ENCODE measurements at regions not wholly inside any gene's neighbourhood (a gene's known extent, or its start where the extent isn't known, plus 50 kb on each side); places are given as distances from the start of the nearest gene placed in this dataset.

DNA sequence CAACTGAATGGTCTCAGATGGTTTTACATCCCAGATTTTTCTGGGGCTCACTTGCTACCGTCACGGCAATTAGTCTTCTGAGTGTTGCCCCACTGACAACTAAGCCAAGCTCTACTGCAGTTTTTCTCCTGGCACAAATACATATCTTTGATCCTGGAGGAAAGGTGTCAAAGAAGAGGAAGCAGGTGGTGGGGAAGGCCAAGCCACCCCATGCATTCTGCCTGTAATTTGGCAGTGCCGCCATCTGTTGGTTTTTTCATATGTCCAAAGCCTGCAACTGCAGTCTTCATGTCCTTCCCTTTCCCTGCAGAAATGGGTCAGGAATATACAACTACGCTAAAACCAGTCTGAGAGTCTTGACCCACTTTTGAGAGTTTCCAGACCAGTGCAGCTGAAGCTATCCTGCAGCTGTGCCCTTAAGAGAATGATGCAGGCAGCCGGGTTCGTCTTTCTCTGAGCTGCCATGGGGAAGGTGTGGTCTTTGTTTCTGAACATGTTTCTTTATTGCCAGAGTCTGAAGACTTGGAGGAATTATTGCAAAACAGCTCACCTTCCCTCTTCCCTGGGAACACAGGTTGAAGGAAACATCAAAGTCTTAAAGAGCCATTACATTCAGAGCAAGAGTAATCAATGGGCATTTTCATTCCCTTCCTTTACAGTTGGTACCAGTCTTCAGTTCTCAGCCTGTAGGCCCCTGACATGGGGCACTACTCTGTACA lies 71.8 kb upstream of the ATL2 start:
- H3K36me3 Mint-ChIP-seq = no peaks in the 10 kb centered on the region
- no peaks in the 10 kb centered on the region for H3K9me3 Mint-ChIP-seq
- H3K4me3 Mint-ChIP-seq = no peak overlapping the region
- no peak overlapping the region for H3K27ac Mint-ChIP-seq
- no peaks in the 10 kb centered on the region for H3K4me1 Mint-ChIP-seq
- no peaks in the 10 kb centered on the region for H3K27me3 Mint-ChIP-seq

- no peaks in the 10 kb centered on the region for H3K36me3 Mint-ChIP-seq
- H3K27me3 Mint-ChIP-seq = no peaks in the 10 kb centered on the region
- no peak overlapping the region for H3K27ac Mint-ChIP-seq
- no peaks in the 10 kb centered on the region for H3K4me1 Mint-ChIP-seq
- H3K9me3 Mint-ChIP-seq = no peaks in the 10 kb centered on the region
- H3K4me3 Mint-ChIP-seq = no peak overlapping the region
Measured at GRCh38 chr2:38446906-38447561, 70.0 kb upstream of the ATL2 start.

- Mint-ChIP-seq H3K4me1 (no peaks in the 10 kb centered on the region), H3K27me3 (peaks cover 4% of the 10 kb centered on the region), H3K4me3 (no peak overlapping the region), H3K36me3 (no peaks in the 10 kb centered on the region), H3K9me3 (no peaks in the 10 kb centered on the region), H3K27ac (no peak overlapping the region)
Measured at GRCh38 chr2:38446418-38446817, 69.3 kb upstream of the ATL2 start.

GRCh38 chr2:38444247-38444646 lies 67.2 kb upstream of the ATL2 start:
- no peak overlapping the region for H3K27ac Mint-ChIP-seq
- no peaks in the 10 kb centered on the region for H3K4me1 Mint-ChIP-seq
- peaks cover 4% of the 10 kb centered on the region for H3K27me3 Mint-ChIP-seq
- H3K9me3 Mint-ChIP-seq = no peaks in the 10 kb centered on the region
- no peaks in the 10 kb centered on the region for H3K36me3 Mint-ChIP-seq
- H3K4me3 Mint-ChIP-seq = no peak overlapping the region

- Mint-ChIP-seq H3K36me3 (no peaks in the 10 kb centered on the region), H3K27ac (no peak overlapping the region), H3K4me3 (no peak overlapping the region), H3K27me3 (peaks cover 4% of the 10 kb centered on the region), H3K9me3 (no peaks in the 10 kb centered on the region), H3K4me1 (no peaks in the 10 kb centered on the region)
Measured at GRCh38 chr2:38442643-38443541, 65.8 kb upstream of the ATL2 start.

DNA sequence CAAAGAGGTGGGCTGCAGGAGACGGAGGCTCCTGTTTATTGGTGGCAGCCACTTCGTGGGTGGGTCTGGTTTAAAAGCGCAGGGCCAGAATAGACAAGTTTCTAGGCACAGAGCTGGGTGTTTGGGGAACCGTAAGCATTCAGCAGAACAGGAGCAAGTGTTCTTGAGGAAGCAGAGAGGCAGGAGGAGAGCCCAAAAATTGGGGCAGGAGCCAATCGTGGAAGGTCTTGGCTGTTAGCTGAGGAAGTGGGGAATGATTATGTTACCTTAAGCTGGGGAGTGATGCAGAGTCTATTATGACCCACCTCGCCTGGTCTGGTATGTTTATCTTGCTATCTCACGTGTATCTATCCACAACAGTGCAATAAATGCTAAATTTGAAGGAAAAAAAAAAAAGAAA lies 64.3 kb upstream of the ATL2 start:
- Mint-ChIP-seq H3K36me3 (no peaks in the 10 kb centered on the region), H3K27me3 (peaks cover 4% of the 10 kb centered on the region), H3K27ac (no peak overlapping the region), H3K9me3 (no peaks in the 10 kb centered on the region), H3K4me1 (no peaks in the 10 kb centered on the region), H3K4me3 (no peak overlapping the region)

DNA sequence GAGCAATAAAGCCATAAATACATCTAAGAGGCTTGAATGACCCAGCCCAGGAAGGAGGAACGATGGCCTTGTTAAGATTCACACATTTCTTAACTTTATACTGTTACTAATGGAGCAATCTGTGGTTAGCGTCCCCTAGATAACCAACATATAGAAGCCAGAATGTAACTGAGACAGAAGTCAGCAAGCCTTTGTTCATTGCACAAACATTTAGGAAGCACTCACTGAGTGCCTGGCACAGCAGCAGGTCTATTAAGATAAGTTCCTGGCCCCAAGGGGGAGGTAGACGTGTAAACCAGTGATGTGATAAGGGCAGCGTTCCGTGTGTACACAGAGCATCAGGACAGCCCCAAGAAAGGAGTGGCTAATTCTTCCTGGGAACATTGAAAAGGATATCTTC lies 63.6 kb upstream of the ATL2 start:
- Mint-ChIP-seq H3K36me3 (no peaks in the 10 kb centered on the region), H3K4me3 (no peak overlapping the region), H3K27ac (no peak overlapping the region), H3K9me3 (no peaks in the 10 kb centered on the region), H3K27me3 (peaks cover 4% of the 10 kb centered on the region), H3K4me1 (no peaks in the 10 kb centered on the region)

DNA sequence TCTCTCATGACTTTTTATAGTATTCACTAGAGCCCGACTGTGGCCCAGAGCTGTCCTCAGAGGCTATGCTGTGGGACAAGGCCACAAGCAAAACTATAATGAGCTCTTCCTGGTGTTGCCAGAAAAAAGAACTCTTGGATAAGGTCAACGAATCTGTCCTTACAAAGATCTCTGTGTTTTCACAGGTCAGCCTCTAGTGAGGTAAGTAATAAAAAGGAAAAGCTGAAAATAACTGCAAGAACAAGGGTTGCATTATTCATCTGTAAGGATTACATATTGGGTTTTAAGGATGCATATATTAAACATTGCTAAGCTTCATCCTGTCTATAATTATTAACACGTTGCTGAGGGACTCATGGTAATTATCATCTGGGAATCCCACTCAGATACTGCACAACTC lies 62.8 kb upstream of the ATL2 start:
- no peaks in the 10 kb centered on the region for H3K4me1 Mint-ChIP-seq
- H3K9me3 Mint-ChIP-seq = no peaks in the 10 kb centered on the region
- no peak overlapping the region for H3K4me3 Mint-ChIP-seq
- no peak overlapping the region for H3K27ac Mint-ChIP-seq
- H3K27me3 Mint-ChIP-seq = peaks cover 4% of the 10 kb centered on the region
- peaks cover 2% of the 10 kb centered on the region for H3K36me3 Mint-ChIP-seq

- peaks cover 2% of the 10 kb centered on the region for H3K36me3 Mint-ChIP-seq
- H3K4me1 Mint-ChIP-seq = no peaks in the 10 kb centered on the region
- H3K9me3 Mint-ChIP-seq = peaks cover 0 to 2% (median 0%) of the 10 kb centered on the region in 3 donors
- peaks cover 7% of the 10 kb centered on the region for H3K27me3 Mint-ChIP-seq
- H3K27ac Mint-ChIP-seq = no peak overlapping the region
- H3K4me3 Mint-ChIP-seq = no peak overlapping the region
Measured at GRCh38 chr2:38438883-38439612, 62.0 kb upstream of the ATL2 start.

DNA sequence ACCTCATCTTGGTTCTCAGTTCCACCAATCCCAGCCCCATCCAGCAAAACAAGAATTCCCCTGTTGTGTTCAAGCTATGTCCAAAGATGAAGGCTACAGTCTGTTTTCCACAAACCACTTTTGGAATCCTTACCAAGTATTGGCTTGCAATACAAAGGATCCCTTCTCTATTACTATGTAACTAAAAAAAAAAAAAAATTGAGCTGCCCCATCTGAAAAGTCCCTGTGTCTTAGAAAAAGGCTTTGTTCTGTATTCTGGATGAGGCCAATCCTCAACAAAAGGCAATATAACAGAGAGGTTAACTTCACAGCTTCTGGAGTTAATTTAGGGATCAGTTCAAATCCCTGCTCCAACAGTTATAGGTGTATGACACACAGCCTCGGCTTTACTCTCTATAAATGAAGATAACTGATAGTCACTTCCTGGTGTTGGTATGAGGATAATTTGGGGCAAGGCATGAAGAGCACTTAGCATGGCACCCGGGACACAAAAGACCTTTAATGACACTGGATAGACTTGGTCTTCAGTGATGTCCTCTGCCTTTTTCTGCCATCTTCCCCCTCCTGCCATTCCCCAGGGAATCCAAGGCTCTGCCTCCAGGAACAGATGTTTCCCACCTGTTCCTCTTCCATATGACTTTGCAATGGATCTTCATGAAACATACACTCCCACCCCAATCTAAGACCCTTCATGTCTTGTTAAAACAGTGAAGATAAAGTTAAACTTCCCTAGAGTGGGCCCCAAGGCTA lies 61.2 kb upstream of the ATL2 start:
- Mint-ChIP-seq H3K27ac (no peak overlapping the region), H3K36me3 (peaks cover 2% of the 10 kb centered on the region), H3K9me3 (peaks cover 0 to 2% (median 0%) of the 10 kb centered on the region in 3 donors), H3K27me3 (peaks cover 7% of the 10 kb centered on the region), H3K4me1 (no peaks in the 10 kb centered on the region), H3K4me3 (no peak overlapping the region)

DNA sequence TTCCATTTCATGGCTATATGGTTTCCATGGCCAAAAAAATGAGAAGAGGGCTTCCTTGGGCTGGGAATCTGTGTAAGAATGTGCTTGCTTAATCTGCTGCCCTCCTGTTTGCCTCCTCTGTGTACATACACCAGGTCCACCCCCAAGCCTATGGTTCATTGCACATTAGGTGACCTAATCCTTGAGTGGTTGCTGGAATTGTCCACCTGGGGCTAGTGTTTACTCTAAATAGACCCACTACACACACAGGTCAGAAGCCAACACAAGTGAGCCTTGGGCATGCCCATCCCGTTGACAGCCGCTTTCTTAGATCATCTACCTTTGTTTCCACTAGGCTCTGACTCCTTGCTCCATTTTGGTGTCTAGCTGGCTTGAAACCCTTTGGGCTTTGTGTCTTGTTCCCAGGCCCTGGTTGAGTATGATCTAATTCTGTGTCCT lies 59.2 kb upstream of the ATL2 start:
- no peak overlapping the region for H3K4me3 Mint-ChIP-seq
- H3K9me3 Mint-ChIP-seq = peaks cover 0 to 2% (median 0%) of the 10 kb centered on the region in 3 donors
- H3K27ac Mint-ChIP-seq = no peak overlapping the region
- H3K4me1 Mint-ChIP-seq = no peaks in the 10 kb centered on the region
- H3K27me3 Mint-ChIP-seq = peaks cover 3% of the 10 kb centered on the region
- peaks cover 2% of the 10 kb centered on the region for H3K36me3 Mint-ChIP-seq

GRCh38 chr2:38435775-38436174 lies 58.7 kb upstream of the ATL2 start:
- H3K4me1 Mint-ChIP-seq = no peaks in the 10 kb centered on the region
- peaks cover 0 to 2% (median 0%) of the 10 kb centered on the region in 3 donors for H3K9me3 Mint-ChIP-seq
- no peak overlapping the region for H3K27ac Mint-ChIP-seq
- peaks cover 3% of the 10 kb centered on the region for H3K27me3 Mint-ChIP-seq
- H3K36me3 Mint-ChIP-seq = peaks cover 2% of the 10 kb centered on the region
- no peak overlapping the region for H3K4me3 Mint-ChIP-seq

DNA sequence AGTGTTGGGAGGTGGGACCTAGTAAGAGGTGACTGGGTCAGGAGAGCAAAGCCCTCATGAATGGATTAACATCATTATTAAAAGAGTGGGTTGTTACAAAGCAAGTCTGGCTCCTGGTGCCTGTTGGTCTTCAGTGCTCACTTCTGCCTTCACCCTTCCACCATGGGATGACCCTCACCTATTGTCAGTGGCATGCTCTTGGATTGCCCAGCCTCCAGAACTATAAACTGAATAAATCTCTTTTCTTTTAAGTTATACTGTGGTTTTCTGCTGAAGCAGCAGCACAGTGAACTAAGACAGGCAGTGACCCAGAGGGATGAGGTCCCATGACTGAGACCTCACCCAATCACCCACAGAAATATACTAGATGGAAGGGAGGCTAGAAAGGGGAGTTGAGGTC lies 57.5 kb upstream of the ATL2 start:
- H3K9me3 Mint-ChIP-seq = peaks cover 0 to 2% (median 0%) of the 10 kb centered on the region in 3 donors
- no peaks in the 10 kb centered on the region for H3K4me1 Mint-ChIP-seq
- peaks cover 3% of the 10 kb centered on the region for H3K27me3 Mint-ChIP-seq
- H3K36me3 Mint-ChIP-seq = peaks cover 2% of the 10 kb centered on the region
- H3K4me3 Mint-ChIP-seq = no peak overlapping the region
- H3K27ac Mint-ChIP-seq = no peak overlapping the region

GRCh38 chr2:38433607-38433975 lies 56.5 kb upstream of the ATL2 start:
- Mint-ChIP-seq H3K27ac (no peak overlapping the region), H3K4me1 (no peaks in the 10 kb centered on the region)

More at GRCh38 chr2:38433607-38433975, 56.5 kb upstream of the ATL2 start:
- Mint-ChIP-seq H3K4me3 (no peak overlapping the region), H3K9me3 (peaks cover 0 to 2% (median 0%) of the 10 kb centered on the region in 3 donors), H3K27me3 (peaks cover 3% of the 10 kb centered on the region), H3K36me3 (peaks cover 2% of the 10 kb centered on the region)

Data from IgD-negative memory B cell (primary cell).